HepG2 (cell line): ENCODE measurements at regions not wholly inside any gene's neighbourhood (a gene's known extent, or its start where the extent isn't known, plus 50 kb on each side); places are given as distances from the start of the nearest gene placed in this dataset.

Experiments used
- BHLHE40 ChIP-seq: IDR thresholded peaks from 2 replicates; pipeline ENCODE4 v1.6.1; 2011; ENCODE audit warnings: low read length, improper control_type of control experiment
- BRCA1 ChIP-seq: sonication (generic); formaldehyde crosslinking; IDR thresholded peaks from 2 replicates; pipeline ENCODE4 v1.4.0; 2020; ENCODE audit warnings: missing genetic modification reagents
- ELF1 ChIP-seq: sonication (generic); formaldehyde crosslinking; IDR thresholded peaks from 2 replicates; pipeline ENCODE4 v1.4.0; 2020; ENCODE audit warnings: missing genetic modification reagents
- FOSL2 ChIP-seq: sonication (generic); formaldehyde crosslinking; IDR thresholded peaks from 2 replicates; pipeline ENCODE4 v1.4.0; 2020; ENCODE audit warnings: missing genetic modification reagents
- FOXP1 ChIP-seq, 2 experiments: fragments of 450-650 bp in 1 of 2; IDR thresholded peaks; 2 replicates each; pipeline ENCODE4 v1.6.1; 2017 to 2018; ENCODE audit warnings: antibody characterized with exemption in 1 of 2
- GPN1 ChIP-seq: sonication (generic); formaldehyde crosslinking; IDR thresholded peaks from 2 replicates; pipeline ENCODE4 v1.5.1; 2020; ENCODE audit warnings: missing genetic modification reagents, borderline replicate concordance
- HMG20B ChIP-seq: conservative IDR thresholded peaks from 2 replicates; pipeline ENCODE4 v1.6.1; 2016; ENCODE audit warnings: missing genetic modification reagents, missing compliant biosample characterization
- MAFK ChIP-seq, 2 experiments: IDR thresholded peaks in 1 of 2; conservative IDR thresholded peaks in 1 of 2; 2 replicates each; pipeline ENCODE4 v1.6.1; 2011; ENCODE audit warnings: improper control_type of control experiment in 2 of 2, low read length in 2 of 2
- NFYC ChIP-seq: IDR thresholded peaks from 2 replicates; pipeline ENCODE4 v1.6.1; 2016; ENCODE audit warnings: missing genetic modification reagents, missing compliant biosample characterization
- SCMH1 ChIP-seq: sonication (generic); formaldehyde crosslinking; IDR thresholded peaks from 2 replicates; pipeline ENCODE4 v1.9.0; 2021; ENCODE audit warnings: missing genetic modification reagents, mild to moderate bottlenecking, borderline replicate concordance
- SIX1 ChIP-seq: sonication (generic); formaldehyde crosslinking; IDR thresholded peaks from 2 replicates; pipeline ENCODE4 v1.4.0; 2020; ENCODE audit warnings: missing genetic modification reagents, borderline replicate concordance
- SRY ChIP-seq: sonication (generic); formaldehyde crosslinking; IDR thresholded peaks from 2 replicates; pipeline ENCODE4 v1.8.0; 2022; ENCODE audit warnings: mild to moderate bottlenecking, missing genetic modification reagents
- TBX2 ChIP-seq: sonication (generic); formaldehyde crosslinking; IDR thresholded peaks from 2 replicates; pipeline ENCODE4 v1.5.0; 2020; ENCODE audit warnings: missing genetic modification reagents, mild to moderate bottlenecking, borderline replicate concordance
- ZNF260 ChIP-seq: sonication (generic); formaldehyde crosslinking; IDR thresholded peaks from 2 replicates; pipeline ENCODE4 v1.4.0; 2020; ENCODE audit warnings: missing genetic modification reagents, low read depth, mild to moderate bottlenecking, borderline replicate concordance
- ZNF564 ChIP-seq: sonication (generic); formaldehyde crosslinking; IDR thresholded peaks from 2 replicates; pipeline ENCODE4 v1.8.1; 2023; ENCODE audit warnings: mild to moderate bottlenecking, missing genetic modification reagents
- ZNF577 ChIP-seq: sonication (generic); formaldehyde crosslinking; IDR thresholded peaks from 2 replicates; pipeline ENCODE4 v1.4.0; 2020; ENCODE audit warnings: mild to moderate bottlenecking, low read depth, missing genetic modification reagents, borderline replicate concordance
- TF ChIP-seq, protein P1 (sequence below): sonication (generic); formaldehyde crosslinking; IDR thresholded peaks from 2 replicates; pipeline ENCODE4 v1.4.0; 2020; ENCODE audit warnings: mild to moderate bottlenecking, low read depth, missing genetic modification reagents
- TF ChIP-seq, protein P2 (sequence below): sonication (generic); formaldehyde crosslinking; IDR thresholded peaks from 2 replicates; pipeline ENCODE4 v1.4.0; 2020; ENCODE audit warnings: missing genetic modification reagents
- TF ChIP-seq, protein P3 (sequence below): sonication (generic); formaldehyde crosslinking; IDR thresholded peaks from 2 replicates; pipeline ENCODE4 v1.8.1; 2023; ENCODE audit warnings: mild to moderate bottlenecking, moderate library complexity, missing genetic modification reagents
- TF ChIP-seq, protein P4 (sequence below): fragments of 450-650 bp; IDR thresholded peaks from 2 replicates; pipeline ENCODE4 v1.6.1; 2016
- TF ChIP-seq, protein P5 (sequence below): sonication (generic); formaldehyde crosslinking; IDR thresholded peaks from 2 replicates; pipeline ENCODE4 v1.8.1; 2023; ENCODE audit warnings: mild to moderate bottlenecking, inconsistent platforms, moderate library complexity, missing genetic modification reagents, borderline replicate concordance
- TF ChIP-seq, protein P6 (sequence below): IDR thresholded peaks from 2 replicates; pipeline ENCODE4 v1.6.1; 2016

DNA sequence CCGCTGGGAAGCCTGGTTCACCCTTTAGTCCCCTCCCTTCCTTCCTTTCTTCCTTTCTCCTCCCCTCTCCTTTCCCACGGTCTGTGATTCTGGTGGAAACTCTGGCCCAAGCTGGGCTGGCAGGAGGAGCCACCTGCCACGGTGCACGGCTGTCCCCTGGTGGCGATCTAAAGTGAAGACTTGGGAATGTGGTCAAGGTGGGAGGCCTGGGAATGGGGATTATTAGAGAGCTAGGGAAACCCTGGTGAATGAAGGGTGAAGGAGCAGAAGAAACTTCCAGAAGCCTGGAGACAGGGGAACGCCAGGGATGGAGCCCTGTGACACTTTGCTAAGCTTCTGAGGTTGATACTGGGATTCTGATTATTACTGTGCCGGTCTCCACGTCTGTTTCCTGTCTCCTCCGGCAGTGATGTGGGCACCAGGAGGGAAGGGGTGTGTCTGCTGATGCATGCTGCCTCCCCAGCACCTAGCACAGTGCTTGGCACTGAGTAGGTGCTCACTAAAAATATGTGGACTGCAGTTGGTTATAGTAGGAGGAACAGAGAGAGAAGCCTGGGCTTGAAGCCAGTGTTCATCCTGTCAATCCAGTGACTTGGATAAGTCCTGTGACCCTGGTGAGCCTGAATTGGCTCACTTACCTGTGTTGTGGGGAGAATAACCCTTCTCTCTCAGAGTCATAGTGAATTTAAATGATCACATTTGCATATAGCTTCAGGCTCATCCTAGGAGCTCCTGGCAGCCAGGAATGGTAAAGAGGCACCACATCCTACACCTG lies 71.2 kb upstream of the NBPF3 start (continued):
- TF ChIP-seq, protein P1, sequence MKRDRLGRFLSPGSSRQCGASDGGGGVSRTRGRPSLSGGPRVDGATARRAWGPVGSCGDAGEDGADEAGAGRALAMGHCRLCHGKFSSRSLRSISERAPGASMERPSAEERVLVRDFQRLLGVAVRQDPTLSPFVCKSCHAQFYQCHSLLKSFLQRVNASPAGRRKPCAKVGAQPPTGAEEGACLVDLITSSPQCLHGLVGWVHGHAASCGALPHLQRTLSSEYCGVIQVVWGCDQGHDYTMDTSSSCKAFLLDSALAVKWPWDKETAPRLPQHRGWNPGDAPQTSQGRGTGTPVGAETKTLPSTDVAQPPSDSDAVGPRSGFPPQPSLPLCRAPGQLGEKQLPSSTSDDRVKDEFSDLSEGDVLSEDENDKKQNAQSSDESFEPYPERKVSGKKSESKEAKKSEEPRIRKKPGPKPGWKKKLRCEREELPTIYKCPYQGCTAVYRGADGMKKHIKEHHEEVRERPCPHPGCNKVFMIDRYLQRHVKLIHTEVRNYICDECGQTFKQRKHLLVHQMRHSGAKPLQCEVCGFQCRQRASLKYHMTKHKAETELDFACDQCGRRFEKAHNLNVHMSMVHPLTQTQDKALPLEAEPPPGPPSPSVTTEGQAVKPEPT (CRISPR knock-in tag): no peak
- TF ChIP-seq SRY: no peak
- TF ChIP-seq FOXP1 (IDR thresholded peaks at IDR 0.05): no peak
- TF ChIP-seq FOXP1 (CRISPR knock-in tag; IDR thresholded peaks at IDR 0.05): no peak
- TF ChIP-seq MAFK (conservative IDR thresholded peaks at IDR 0.05 in 1 of 2, IDR thresholded peaks at IDR 0.05 in 1 of 2; ENCODE audit: low read length in 2 of 2): no peak
- no peak for TF ChIP-seq BRCA1 (CRISPR knock-in tag)
- TF ChIP-seq, protein P2, sequence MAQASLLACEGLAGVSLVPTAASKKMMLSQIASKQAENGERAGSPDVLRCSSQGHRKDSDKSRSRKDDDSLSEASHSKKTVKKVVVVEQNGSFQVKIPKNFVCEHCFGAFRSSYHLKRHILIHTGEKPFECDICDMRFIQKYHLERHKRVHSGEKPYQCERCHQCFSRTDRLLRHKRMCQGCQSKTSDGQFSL: no peak
- no peak for TF ChIP-seq ZNF564
- TF ChIP-seq ZNF260: no peak
- TF ChIP-seq FOSL2 (CRISPR knock-in tag): peak; percentile 51
- no peak for TF ChIP-seq SCMH1 (CRISPR knock-in tag)
- TF ChIP-seq NFYC: no peak
- TF ChIP-seq HMG20B (CRISPR knock-in tag): no peak
- no peak for TF ChIP-seq ELF1 (CRISPR knock-in tag)
- TF ChIP-seq, protein P3, sequence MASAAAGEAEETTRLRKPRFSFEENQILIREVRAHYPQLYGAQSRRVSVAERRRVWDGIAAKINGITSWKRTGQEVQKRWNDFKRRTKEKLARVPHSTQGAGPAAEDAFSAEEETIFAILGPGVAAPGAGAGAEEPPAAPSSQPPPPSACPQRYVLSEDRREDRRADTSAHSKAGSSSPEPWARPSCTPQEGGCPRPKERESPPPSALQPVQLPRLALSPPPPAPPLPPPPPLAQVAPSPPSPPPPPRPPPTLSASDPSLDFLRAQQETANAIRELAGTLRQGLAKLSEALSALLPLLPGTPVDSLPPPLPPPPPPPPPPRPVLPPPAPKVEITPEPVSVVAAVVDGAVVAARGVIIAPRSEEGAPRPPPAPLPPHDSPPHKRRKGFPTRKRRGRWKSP (CRISPR knock-in tag): no peak
- TF ChIP-seq SIX1 (CRISPR knock-in tag): 0 out of 2 replicates have a peak, but pooled peaks have one; percentile 25
- no peak for TF ChIP-seq ZNF577 (CRISPR knock-in tag)
- TF ChIP-seq BHLHE40: no peak
- TF ChIP-seq, protein P4, sequence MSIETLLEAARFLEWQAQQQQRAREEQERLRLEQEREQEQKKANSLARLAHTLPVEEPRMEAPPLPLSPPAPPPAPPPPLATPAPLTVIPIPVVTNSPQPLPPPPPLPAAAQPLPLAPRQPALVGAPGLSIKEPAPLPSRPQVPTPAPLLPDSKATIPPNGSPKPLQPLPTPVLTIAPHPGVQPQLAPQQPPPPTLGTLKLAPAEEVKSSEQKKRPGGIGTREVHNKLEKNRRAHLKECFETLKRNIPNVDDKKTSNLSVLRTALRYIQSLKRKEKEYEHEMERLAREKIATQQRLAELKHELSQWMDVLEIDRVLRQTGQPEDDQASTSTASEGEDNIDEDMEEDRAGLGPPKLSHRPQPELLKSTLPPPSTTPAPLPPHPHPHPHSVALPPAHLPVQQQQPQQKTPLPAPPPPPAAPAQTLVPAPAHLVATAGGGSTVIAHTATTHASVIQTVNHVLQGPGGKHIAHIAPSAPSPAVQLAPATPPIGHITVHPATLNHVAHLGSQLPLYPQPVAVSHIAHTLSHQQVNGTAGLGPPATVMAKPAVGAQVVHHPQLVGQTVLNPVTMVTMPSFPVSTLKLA: no peak
- TF ChIP-seq TBX2 (CRISPR knock-in tag): 0 out of 2 replicates have a peak, but pooled peaks have one; percentile 22
- TF ChIP-seq, protein P5, sequence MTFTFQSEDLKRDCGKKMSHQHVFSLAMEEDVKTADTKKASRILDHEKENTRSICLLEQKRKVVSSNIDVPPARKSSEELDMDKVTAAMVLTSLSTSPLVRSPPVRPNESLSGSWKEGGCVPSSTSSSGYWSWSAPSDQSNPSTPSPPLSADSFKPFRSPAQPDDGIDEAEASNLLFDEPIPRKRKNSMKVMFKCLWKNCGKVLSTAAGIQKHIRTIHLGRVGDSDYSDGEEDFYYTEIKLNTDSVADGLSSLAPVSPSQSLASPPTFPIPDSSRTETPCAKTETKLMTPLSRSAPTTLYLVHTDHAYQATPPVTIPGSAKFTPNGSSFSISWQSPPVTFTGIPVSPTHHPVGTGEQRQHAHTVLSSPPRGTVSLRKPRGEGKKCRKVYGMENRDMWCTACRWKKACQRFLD (CRISPR knock-in tag): no peak
- no peak for TF ChIP-seq GPN1 (CRISPR knock-in tag)
- TF ChIP-seq, protein P6, sequence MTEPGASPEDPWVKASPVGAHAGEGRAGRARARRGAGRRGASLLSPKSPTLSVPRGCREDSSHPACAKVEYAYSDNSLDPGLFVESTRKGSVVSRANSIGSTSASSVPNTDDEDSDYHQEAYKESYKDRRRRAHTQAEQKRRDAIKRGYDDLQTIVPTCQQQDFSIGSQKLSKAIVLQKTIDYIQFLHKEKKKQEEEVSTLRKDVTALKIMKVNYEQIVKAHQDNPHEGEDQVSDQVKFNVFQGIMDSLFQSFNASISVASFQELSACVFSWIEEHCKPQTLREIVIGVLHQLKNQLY (CRISPR knock-in tag): no peak
